NOMO-1 treated with dmso at 0.1 percent for 144 hours (cell line): ENCODE measurements at regions not wholly inside any gene's neighbourhood (a gene's known extent, or its start where the extent isn't known, plus 50 kb on each side); places are given as distances from the start of the nearest gene placed in this dataset.
"Not testable (repeated sequence)": the region's sequence is repeated elsewhere in the genome, so short reads cannot be mapped to it uniquely, and the experiment has no call there.

ENCODE experiments used
- DNase-seq: peaks from one replicate; lab custom pipeline; 2025; ENCODE audit not compliant: unreplicated experiment; lab: John Stamatoyannopoulos, UW

DNA sequence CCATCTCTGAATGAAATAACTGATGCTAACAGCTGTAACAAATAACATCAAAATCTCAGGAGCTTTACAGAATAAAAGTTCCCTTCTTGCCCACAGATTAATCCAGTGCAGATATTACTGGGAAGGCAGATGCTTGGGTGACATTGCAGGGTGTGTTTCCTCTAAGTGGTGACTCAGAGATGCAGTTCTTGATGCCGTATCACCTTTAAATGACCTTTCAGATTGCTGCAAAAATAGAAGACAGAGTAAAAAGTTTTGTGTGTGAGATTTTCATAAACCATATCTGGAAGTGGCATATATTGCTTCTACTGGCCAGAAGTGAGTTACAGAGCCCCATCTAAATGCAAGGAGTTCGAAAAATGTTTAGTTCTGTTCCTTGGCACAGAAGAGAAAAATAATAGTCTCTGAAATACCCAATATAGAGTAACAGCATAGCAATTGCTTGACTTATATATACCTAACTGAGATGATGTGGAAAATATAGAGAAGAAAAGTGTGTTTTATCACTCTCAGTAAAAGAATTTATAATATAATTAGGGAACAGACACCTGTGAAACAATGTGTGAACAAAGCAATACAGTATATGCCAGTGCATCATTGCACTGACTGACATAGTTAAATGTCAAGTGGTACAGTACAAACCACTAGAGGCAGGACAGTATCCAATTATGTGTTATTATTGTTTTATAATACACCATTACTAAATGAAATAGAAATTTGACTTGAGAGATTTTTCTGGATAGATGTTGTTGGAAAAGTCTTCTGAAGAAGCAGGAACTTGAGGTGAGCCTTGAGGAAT lies 430.7 kb upstream of the CBLB start:
- DNase-seq, result no peak

GRCh38 chr3:106302451-106303221 lies 433.8 kb upstream of the CBLB start:
- peak; percentile 55 for DNase-seq

GRCh38 chr3:106303766-106304165 lies 435.0 kb upstream of the CBLB start:
- no peak for DNase-seq

GRCh38 chr3:106305127-106305526 lies 436.3 kb upstream of the CBLB start:
- no peak for DNase-seq

DNA sequence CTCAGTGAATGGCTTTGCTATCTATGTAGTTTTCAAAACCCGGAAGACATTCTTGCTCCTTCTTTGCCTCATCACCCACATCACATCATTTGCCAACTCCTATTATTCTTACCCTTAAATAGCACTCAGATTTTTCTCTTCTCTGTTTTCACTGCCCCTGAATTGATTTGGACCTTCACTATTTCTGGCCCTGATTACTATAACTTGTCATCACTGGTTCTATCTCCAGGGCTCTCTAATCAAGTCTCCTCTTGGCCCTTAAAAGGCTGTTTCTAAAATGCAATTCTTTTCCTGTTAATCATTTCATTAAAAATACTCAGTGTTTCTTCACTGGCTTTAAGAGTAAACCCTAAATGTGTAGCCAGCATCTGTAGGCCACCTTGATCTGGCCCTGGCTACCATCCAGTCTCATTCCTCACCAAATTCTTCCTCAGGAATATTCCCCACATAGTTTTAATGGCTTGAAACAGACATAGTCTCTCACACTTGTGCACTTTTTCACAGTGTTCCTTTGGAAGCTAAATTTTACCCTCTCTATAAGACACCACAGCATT lies 437.1 kb upstream of the CBLB start:
- no peak for DNase-seq

DNA sequence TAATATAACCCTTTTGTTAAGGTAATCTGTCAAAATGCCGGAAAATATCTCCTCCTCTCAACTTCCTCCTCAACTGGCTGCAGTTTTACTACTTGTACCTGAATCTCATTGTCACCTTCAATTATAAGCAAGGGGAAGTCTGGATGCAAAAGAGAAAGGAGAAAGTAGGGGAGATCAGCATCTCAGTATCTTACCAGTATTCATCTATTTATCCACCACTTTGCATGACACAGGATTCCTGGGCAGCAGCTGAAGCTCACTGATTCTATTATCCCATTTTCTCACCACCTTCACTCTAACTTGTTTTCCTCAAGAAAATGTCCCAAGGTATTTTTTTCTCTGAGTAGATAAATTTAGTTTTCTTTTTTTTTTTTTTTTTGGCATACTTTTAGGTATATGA lies 440.5 kb upstream of the CBLB start:
- no peak for DNase-seq

- not testable (repeated sequence) for DNase-seq
Observed at GRCh38 chr3:106309798-106310197, 441.0 kb upstream of the CBLB start.

GRCh38 chr3:106317141-106318055 lies 448.6 kb upstream of the CBLB start:
- no peak for DNase-seq

DNA sequence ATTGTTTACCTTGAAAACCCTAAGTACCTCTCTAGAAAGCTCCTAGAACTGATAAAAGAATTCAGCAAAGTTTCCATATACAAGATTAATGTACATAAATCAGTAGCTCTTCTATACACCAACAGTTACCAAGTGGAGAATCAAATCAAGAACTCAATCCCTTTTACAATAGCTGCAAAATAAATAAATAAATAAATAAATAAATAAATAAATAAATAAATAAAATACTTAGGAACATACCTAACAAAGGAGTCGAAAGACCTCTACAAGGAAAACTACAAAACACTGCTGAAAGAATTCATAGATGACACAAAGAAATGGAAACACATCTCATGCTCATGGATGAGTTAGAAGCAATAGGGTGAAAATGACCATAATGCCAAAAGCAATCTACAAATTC lies 452.6 kb upstream of the CBLB start:
- not testable (repeated sequence) for DNase-seq

DNA sequence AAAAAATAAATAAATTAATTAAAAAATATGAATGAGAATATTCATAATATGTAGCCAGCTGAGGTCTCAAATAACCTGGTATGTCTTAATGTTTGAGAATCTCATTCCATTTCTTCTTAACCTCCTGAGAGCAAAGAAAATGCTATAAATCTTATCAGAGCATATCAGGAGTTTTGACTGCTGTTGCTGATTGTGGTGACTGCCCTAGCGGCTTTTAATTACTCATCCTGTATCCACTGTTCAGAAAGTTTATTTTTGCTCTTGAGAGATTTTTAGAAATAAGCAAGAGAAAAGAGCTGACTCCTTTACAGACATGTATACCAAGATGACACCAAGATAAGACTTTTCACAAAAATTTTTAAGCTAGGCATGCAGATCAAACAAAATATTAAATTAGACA lies 454.8 kb upstream of the CBLB start:
- DNase-seq, result no peak

- no peak for DNase-seq
Observed at GRCh38 chr3:106326941-106327695, 458.3 kb upstream of the CBLB start.

- no peak for DNase-seq
Observed at GRCh38 chr3:106327696-106328025, 458.8 kb upstream of the CBLB start.

DNA sequence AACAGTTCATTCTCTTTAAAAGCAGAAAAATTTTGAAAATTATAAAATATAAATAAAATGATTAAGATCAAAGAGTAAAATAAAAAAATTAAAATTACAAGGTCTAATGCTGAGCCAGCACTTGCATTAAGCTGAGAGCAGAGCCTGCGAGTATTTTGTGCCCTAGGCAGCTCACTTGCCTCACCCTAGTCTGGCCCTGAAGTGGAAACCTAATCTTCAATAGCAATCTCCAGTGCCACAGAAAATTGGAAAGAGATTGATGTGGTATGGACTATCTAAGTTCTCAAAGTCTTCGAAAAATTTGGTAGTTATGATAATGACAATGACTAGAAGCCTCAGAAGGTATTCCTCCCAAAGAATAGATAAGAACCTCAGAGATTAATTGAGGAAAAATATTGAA lies 459.4 kb upstream of the CBLB start:
- DNase-seq, result no peak

- DNase-seq, result no peak
Observed at GRCh38 chr3:106329521-106329920, 460.7 kb upstream of the CBLB start.

DNA sequence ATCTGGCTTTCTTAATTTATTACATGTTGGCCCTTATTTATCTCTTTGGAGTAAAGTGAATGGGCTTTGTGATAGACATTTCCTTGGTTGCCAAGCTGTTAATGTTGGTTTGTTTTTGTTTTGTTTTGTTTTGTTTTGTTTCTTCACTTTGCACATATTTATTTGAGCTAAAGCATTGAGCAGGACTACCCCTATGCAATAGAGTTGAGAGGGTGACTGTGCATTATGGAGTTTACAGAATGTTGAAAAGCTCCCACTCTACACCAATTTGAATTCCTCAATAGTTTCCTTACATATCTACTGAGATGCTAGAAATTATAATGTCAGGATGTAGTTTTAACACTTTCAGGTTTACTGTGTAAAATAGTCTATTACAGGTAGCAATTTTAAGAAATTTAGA lies 462.8 kb upstream of the CBLB start:
- DNase-seq, result no peak

DNA sequence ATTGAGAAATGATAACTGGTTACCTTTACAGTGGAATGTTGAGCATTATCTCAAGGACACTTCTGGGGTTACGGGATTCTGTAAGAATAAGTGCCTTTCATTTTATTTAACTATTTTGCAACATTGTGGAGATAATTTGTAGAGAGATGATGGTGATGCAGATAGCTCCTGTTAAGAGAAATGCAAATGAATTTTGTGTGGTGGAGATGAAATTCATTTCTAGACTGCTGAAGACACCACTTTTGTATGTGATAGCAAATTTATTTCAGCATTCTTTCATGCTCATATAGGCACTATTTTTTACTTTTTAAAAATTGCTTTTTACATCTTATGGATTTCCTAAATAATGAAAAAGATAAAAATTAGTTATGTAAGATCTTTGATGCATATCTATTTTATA lies 463.3 kb upstream of the CBLB start:
- no peak for DNase-seq

DNA sequence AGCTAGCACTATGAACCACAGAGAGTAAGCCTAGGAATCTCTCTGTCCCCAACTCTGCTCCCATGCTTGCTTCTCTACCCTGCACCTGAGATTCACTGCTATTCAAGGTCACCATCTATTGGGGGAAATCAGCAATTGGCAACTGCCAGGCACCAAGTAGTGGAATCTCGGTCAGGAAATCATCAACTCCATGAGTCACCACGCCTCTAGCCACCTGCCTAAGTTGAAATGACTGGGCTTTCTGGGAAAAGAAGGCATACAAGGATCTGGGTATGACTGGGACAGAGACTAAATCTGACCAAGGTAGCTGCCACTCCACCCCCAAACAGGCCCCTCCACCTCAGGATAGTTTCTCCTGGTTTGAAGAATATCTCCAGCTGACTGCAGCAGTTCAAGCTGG lies 464.1 kb upstream of the CBLB start:
- no peak for DNase-seq

DNA sequence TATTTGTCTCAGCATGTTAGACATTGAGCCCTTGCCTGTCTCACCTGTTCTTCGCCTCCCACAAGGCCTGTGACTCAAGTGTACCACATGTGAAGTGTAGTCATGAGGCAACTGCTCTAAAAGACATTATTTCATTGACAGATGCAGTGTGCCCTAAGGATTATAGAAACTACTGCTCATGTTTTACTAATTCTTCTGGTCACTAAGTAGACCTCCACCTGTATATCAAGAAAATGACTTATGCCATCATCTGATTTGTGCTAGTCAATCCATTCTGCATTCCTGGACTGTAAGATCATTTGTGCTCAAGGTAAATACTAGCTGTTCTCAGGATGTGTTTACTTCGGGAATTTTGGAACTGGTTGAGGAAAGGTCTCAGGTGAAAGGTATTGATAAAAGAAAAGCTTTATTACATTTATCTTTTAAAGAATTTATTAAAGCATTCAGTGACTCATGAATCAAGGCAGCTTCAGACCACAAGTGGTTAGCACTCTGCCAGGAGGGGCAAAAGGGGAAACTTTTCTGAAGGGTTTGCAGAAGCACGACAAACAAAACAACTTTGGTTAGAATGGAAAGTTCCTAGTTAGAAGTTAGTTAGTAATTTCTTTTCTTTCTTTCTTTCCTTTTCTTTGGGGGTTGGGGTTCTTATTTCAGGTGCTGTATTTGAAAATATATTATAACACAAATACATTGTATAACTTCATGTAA lies 465.3 kb upstream of the CBLB start:
- no peak for DNase-seq

DNA sequence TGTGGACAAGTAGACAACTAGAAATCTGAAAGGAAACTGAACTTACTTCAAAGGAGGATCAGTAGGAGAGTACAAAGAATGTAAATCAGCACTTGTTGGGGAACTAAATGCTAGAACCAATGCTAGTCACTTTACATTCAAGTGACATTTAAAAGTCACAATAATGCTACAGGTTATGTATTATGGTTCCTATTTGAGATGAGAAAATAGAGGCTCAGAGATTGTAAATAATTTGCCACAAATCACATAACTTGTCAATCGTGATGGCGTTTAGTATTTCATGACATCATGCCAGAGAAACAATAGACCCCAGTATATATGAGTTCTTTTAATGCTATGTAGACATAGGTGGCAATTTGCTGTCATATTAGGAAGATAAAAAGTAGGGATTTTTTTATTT lies 467.8 kb upstream of the CBLB start:
- no peak for DNase-seq

DNA sequence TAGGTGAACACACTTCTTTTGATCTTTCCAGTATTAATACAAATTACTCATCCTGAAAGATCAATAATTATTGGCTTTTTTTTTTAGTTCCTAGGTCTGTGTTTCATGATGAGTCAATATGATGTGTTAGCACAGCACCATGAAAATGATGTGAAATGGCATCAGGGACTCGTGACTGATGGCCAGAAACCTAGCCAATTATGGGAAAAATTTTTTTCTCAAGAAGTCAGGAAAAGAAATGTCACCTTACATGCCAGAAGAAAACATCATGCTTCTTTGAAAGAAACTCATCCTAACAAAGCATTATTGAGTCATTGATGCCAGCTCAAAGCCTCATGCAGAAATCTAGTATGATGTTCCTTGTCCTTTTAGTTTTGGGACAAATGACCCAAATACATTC lies 468.3 kb upstream of the CBLB start:
- no peak for DNase-seq
